ENCODE measurements at regions not wholly inside any gene's neighbourhood (a gene's known extent, or its start where the extent isn't known, plus 50 kb on each side); places are given as distances from the start of the nearest gene placed in this dataset.
"Not testable (repeated sequence)": the region's sequence is repeated elsewhere in the genome, so short reads cannot be mapped to it uniquely, and the experiment has no call there.

- Histone ChIP-seq H3K27me3 (ENCODE audit: low read depth) (no peaks in the 10 kb centered on the region), H3K4me3 (no peak overlapping the region), H3K9me3 (no peaks in the 10 kb centered on the region), H3K36me3 (replicated peaks) (no peaks in the 10 kb centered on the region), H3K4me1 (no peaks in the 10 kb centered on the region)
- no peak for DNase-seq (ENCODE audit: low spot score in 2 of 2)
- in situ Hi-C loops (cut with MboI; ENCODE audit: low sequenced_read_pairs), result no loop called here
These were observed 1050.0 kb downstream of the TBL1XR1 start for GRCh38 chr3:176147251-176147650.

GRCh38 chr3:176141837-176142236 lies 1055.4 kb downstream of the TBL1XR1 start:
- Histone ChIP-seq H3K4me3 (no peak overlapping the region), H3K9me3 (no peaks in the 10 kb centered on the region), H3K4me1 (no peaks in the 10 kb centered on the region), H3K27me3 (ENCODE audit: low read depth) (no peaks in the 10 kb centered on the region), H3K36me3 (replicated peaks) (no peaks in the 10 kb centered on the region)
- DNase-seq (ENCODE audit: low spot score in 2 of 2), result no peak
- in situ Hi-C loops (cut with MboI; ENCODE audit: low sequenced_read_pairs), result no loop called here

- Histone ChIP-seq H3K9me3 (no peaks in the 10 kb centered on the region), H3K27me3 (ENCODE audit: low read depth) (no peaks in the 10 kb centered on the region), H3K4me1 (no peaks in the 10 kb centered on the region), H3K4me3 (no peak overlapping the region), H3K36me3 (replicated peaks) (no peaks in the 10 kb centered on the region)
- in situ Hi-C loops (cut with MboI; ENCODE audit: low sequenced_read_pairs), result no loop called here
- no peak for DNase-seq (ENCODE audit: low spot score in 2 of 2)
These were observed 1076.8 kb downstream of the TBL1XR1 start for GRCh38 chr3:176120507-176120906.

- Histone ChIP-seq H3K27me3 (ENCODE audit: low read depth) (no peaks in the 10 kb centered on the region), H3K4me1 (no peaks in the 10 kb centered on the region), H3K4me3 (no peak overlapping the region), H3K9me3 (no peaks in the 10 kb centered on the region), H3K36me3 (replicated peaks) (no peaks in the 10 kb centered on the region)
- DNase-seq (ENCODE audit: low spot score in 2 of 2), result no peak
- in situ Hi-C loops (cut with MboI; ENCODE audit: low sequenced_read_pairs), result no loop called here
These were observed 1077.5 kb downstream of the TBL1XR1 start for GRCh38 chr3:176119826-176120225.

GRCh38 chr3:176106380-176106779 lies 1090.9 kb downstream of the TBL1XR1 start:
- no peak overlapping the region for H3K4me3 ChIP-seq
- no peak for DNase-seq (ENCODE audit: low spot score in 2 of 2)
- in situ Hi-C loops (cut with MboI; ENCODE audit: low sequenced_read_pairs), result no loop called here
- H3K36me3 ChIP-seq (replicated peaks), result no peaks in the 10 kb centered on the region
- H3K27me3 ChIP-seq (ENCODE audit: low read depth), result no peaks in the 10 kb centered on the region
- no peaks in the 10 kb centered on the region for H3K4me1 ChIP-seq
- no peaks in the 10 kb centered on the region for H3K9me3 ChIP-seq

GRCh38 chr3:176097027-176097426 lies 1100.3 kb downstream of the TBL1XR1 start:
- in situ Hi-C loops (cut with MboI; ENCODE audit: low sequenced_read_pairs), result no loop called here
- H3K9me3 ChIP-seq, result no peaks in the 10 kb centered on the region
- DNase-seq (ENCODE audit: low spot score in 2 of 2), result no peak

GRCh38 chr3:176093892-176094291 lies 1103.4 kb downstream of the TBL1XR1 start:
- H3K4me3 ChIP-seq; H3K36me3 ChIP-seq (replicated peaks); H3K9me3 ChIP-seq; H3K27me3 ChIP-seq (ENCODE audit: low read depth); DNase-seq (ENCODE audit: low spot score in 2 of 2); H3K4me1 ChIP-seq; in situ Hi-C loops (cut with MboI; ENCODE audit: low sequenced_read_pairs): not testable (repeated sequence)

More at GRCh38 chr3:176097027-176097426, 1100.3 kb downstream of the TBL1XR1 start:
- Histone ChIP-seq H3K4me1 (no peaks in the 10 kb centered on the region), H3K4me3 (no peak overlapping the region), H3K27me3 (ENCODE audit: low read depth) (no peaks in the 10 kb centered on the region), H3K36me3 (replicated peaks) (no peaks in the 10 kb centered on the region)

GRCh38 chr3:176090727-176091126 lies 1106.6 kb downstream of the TBL1XR1 start:
- H3K4me1 ChIP-seq, result no peaks in the 10 kb centered on the region; the same call in 1 of the 2 replicates
- no peaks in the 10 kb centered on the region for H3K36me3 ChIP-seq (replicated peaks)
- H3K27me3 ChIP-seq (ENCODE audit: low read depth), result no peaks in the 10 kb centered on the region
- H3K9me3 ChIP-seq, result no peaks in the 10 kb centered on the region
- H3K4me3 ChIP-seq, result no peak overlapping the region
- in situ Hi-C loops (cut with MboI; ENCODE audit: low sequenced_read_pairs), result no loop called here
- DNase-seq (ENCODE audit: low spot score in 2 of 2), result no peak

- in situ Hi-C loops (cut with MboI; ENCODE audit: low sequenced_read_pairs), result no loop called here
- H3K4me3 ChIP-seq, result no peak overlapping the region
- no peak for DNase-seq (ENCODE audit: low spot score in 2 of 2)
- H3K9me3 ChIP-seq, result no peaks in the 10 kb centered on the region
- no peaks in the 10 kb centered on the region for H3K27me3 ChIP-seq (ENCODE audit: low read depth)
- no peaks in the 10 kb centered on the region; the same call in 1 of the 2 replicates for H3K4me1 ChIP-seq
- no peaks in the 10 kb centered on the region for H3K36me3 ChIP-seq (replicated peaks)
These were observed 1108.3 kb downstream of the TBL1XR1 start for GRCh38 chr3:176088962-176089383.

GRCh38 chr3:176087066-176087697 lies 1110.1 kb downstream of the TBL1XR1 start:
- H3K4me1 ChIP-seq, result no peaks in the 10 kb centered on the region; the same call in 1 of the 2 replicates
- no peak overlapping the region for H3K4me3 ChIP-seq
- no peaks in the 10 kb centered on the region for H3K27me3 ChIP-seq (ENCODE audit: low read depth)
- no peaks in the 10 kb centered on the region for H3K9me3 ChIP-seq
- in situ Hi-C loops (cut with MboI; ENCODE audit: low sequenced_read_pairs), result no loop called here
- DNase-seq (ENCODE audit: low spot score in 2 of 2), result no peak
- no peaks in the 10 kb centered on the region for H3K36me3 ChIP-seq (replicated peaks)

- H3K9me3 ChIP-seq, result no peaks in the 10 kb centered on the region
- no peaks in the 10 kb centered on the region for H3K36me3 ChIP-seq (replicated peaks)
- H3K4me1 ChIP-seq, result no peaks in the 10 kb centered on the region
- no peak overlapping the region for H3K4me3 ChIP-seq
- H3K27me3 ChIP-seq (ENCODE audit: low read depth), result no peaks in the 10 kb centered on the region
- in situ Hi-C loops (cut with MboI; ENCODE audit: low sequenced_read_pairs), result no loop called here
- no peak for DNase-seq (ENCODE audit: low spot score in 2 of 2)
These were observed 1117.5 kb downstream of the TBL1XR1 start for GRCh38 chr3:176079785-176080184.

- in situ Hi-C loops (cut with MboI; ENCODE audit: low sequenced_read_pairs), result no loop called here
- Histone ChIP-seq H3K9me3 (no peaks in the 10 kb centered on the region), H3K4me3 (no peak overlapping the region), H3K27me3 (ENCODE audit: low read depth) (no peaks in the 10 kb centered on the region), H3K4me1 (no peaks in the 10 kb centered on the region), H3K36me3 (replicated peaks) (no peaks in the 10 kb centered on the region)
- DNase-seq (ENCODE audit: low spot score in 2 of 2), result no peak
These were observed 1118.4 kb downstream of the TBL1XR1 start for GRCh38 chr3:176078906-176079305.

GRCh38 chr3:176075491-176075890 lies 1121.8 kb downstream of the TBL1XR1 start:
- H3K27me3 ChIP-seq (ENCODE audit: low read depth), result no peaks in the 10 kb centered on the region
- in situ Hi-C loops (cut with MboI; ENCODE audit: low sequenced_read_pairs), result no loop called here
- no peaks in the 10 kb centered on the region for H3K9me3 ChIP-seq

GRCh38 chr3:176075046-176075445 lies 1122.2 kb downstream of the TBL1XR1 start:
- DNase-seq (ENCODE audit: low spot score in 2 of 2), result no peak
- Histone ChIP-seq H3K4me1 (no peaks in the 10 kb centered on the region), H3K36me3 (replicated peaks) (no peaks in the 10 kb centered on the region), H3K9me3 (no peaks in the 10 kb centered on the region), H3K4me3 (no peak overlapping the region), H3K27me3 (ENCODE audit: low read depth) (no peaks in the 10 kb centered on the region)
- in situ Hi-C loops (cut with MboI; ENCODE audit: low sequenced_read_pairs), result no loop called here

More at GRCh38 chr3:176075491-176075890, 1121.8 kb downstream of the TBL1XR1 start:
- H3K4me1 ChIP-seq, result no peaks in the 10 kb centered on the region
- DNase-seq (ENCODE audit: low spot score in 2 of 2), result no peak
- no peak overlapping the region for H3K4me3 ChIP-seq
- H3K36me3 ChIP-seq (replicated peaks), result no peaks in the 10 kb centered on the region

GRCh38 chr3:176074096-176074495 lies 1123.2 kb downstream of the TBL1XR1 start:
- Histone ChIP-seq H3K9me3 (no peaks in the 10 kb centered on the region), H3K27me3 (ENCODE audit: low read depth) (no peaks in the 10 kb centered on the region), H3K36me3 (replicated peaks) (no peaks in the 10 kb centered on the region), H3K4me1 (no peaks in the 10 kb centered on the region), H3K4me3 (no peak overlapping the region)
- DNase-seq (ENCODE audit: low spot score in 2 of 2), result no peak
- in situ Hi-C loops (cut with MboI; ENCODE audit: low sequenced_read_pairs), result no loop called here

Data from HAP-1 (cell line).